NCI-H1930 (cell line): ENCODE measurements at regions not wholly inside any gene's neighbourhood (a gene's known extent, or its start where the extent isn't known, plus 50 kb on each side); places are given as distances from the start of the nearest gene placed in this dataset.
"Not testable (repeated sequence)": the region's sequence is repeated elsewhere in the genome, so short reads cannot be mapped to it uniquely, and the experiment has no call there.

Experiments
- DNase-seq, 2 experiments: peaks; one replicate each; lab custom pipeline; 2025; lab: John Stamatoyannopoulos, UW

- DNase-seq = no peak
These were observed 255.2 kb downstream of the CD109 start for GRCh38 chr6:73951183-73951582.

GRCh38 chr6:73943930-73944652 lies 248.1 kb downstream of the CD109 start:
- DNase-seq = no peak

GRCh38 chr6:73943411-73943810 lies 247.4 kb downstream of the CD109 start:
- no peak for DNase-seq

GRCh38 chr6:73942592-73943186 lies 246.7 kb downstream of the CD109 start:
- DNase-seq = no peak

GRCh38 chr6:73941892-73942291 lies 245.9 kb downstream of the CD109 start:
- no peak for DNase-seq

- DNase-seq = no peak
These were observed 241.8 kb downstream of the CD109 start for GRCh38 chr6:73937805-73938204.

GRCh38 chr6:73932866-73933265 lies 236.9 kb downstream of the CD109 start:
- no peak for DNase-seq

- DNase-seq = no peak
These were observed 233.4 kb downstream of the CD109 start for GRCh38 chr6:73929405-73929804.

- DNase-seq = no peak
These were observed 231.4 kb downstream of the CD109 start for GRCh38 chr6:73927421-73927820.

GRCh38 chr6:73925703-73926102 lies 229.7 kb downstream of the CD109 start:
- DNase-seq = not testable (repeated sequence)

- DNase-seq = no peak
These were observed 228.0 kb downstream of the CD109 start for GRCh38 chr6:73923905-73924485.

GRCh38 chr6:73903155-73903554 lies 207.2 kb downstream of the CD109 start:
- no peak for DNase-seq

GRCh38 chr6:73901986-73902385 lies 206.0 kb downstream of the CD109 start:
- DNase-seq = no peak

- DNase-seq = no peak
These were observed 205.3 kb downstream of the CD109 start for GRCh38 chr6:73901311-73901710.

GRCh38 chr6:73898599-73898998 lies 202.6 kb downstream of the CD109 start:
- DNase-seq = no peak

- DNase-seq = no peak
These were observed 197.7 kb downstream of the CD109 start for GRCh38 chr6:73893696-73894095.

- no peak for DNase-seq
These were observed 192.0 kb downstream of the CD109 start for GRCh38 chr6:73888050-73888449.

- DNase-seq = no peak
These were observed 189.4 kb downstream of the CD109 start for GRCh38 chr6:73885393-73885792.

GRCh38 chr6:73884540-73884939 lies 188.5 kb downstream of the CD109 start:
- no peak for DNase-seq

GRCh38 chr6:73879501-73880293 lies 183.7 kb downstream of the CD109 start:
- DNase-seq = no peak

- DNase-seq = no peak
These were observed 182.4 kb downstream of the CD109 start for GRCh38 chr6:73878403-73878802.
